HG02938 (cell line): ENCODE measurements at regions not wholly inside any gene's neighbourhood (a gene's known extent, or its start where the extent isn't known, plus 50 kb on each side); places are given as distances from the start of the nearest gene placed in this dataset.

ENCODE experiments used
- ATAC-seq: cut with Tn5 transposase; IDR thresholded peaks from one replicate; pipeline ENCODE4 v1.9.1; 2021; ENCODE audit warnings: mild to moderate bottlenecking, moderate library complexity; ENCODE audit not compliant: unreplicated experiment

DNA sequence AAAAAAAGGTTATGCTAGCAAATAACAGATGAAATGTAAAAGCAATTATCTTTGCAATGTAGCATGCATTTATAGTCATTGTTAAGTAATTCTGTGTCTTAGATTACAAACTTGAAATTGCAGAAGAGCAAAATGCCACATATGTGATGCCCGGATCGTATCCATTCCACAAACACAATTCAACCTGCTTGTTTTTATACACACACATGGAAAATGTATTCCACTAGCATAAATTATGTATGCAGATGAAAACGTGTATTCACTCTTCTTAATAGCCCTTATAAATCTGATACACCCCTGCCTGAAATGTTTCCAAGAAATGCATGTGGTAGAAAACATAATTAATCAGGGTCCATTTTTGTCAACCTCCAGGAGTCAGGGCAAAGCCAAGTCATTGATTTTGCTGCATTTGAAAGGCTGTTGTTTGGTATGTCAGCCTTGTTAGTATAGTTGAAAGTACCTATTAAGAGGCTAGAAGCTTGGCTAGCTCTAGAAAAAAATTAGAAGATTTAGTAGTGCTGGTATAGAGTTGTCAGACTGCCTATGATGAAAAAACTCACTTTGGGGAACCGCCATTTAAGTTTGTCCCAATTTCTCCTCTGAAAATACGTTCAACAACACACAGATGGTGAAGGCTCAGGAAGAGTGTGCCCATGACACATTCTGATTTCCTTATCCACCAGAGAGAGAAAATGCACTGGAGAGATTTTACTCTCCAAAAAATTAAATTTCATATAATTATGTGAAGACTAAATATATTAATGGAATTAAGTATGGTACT lies 69.2 kb upstream of the TMC3 start:
- ATAC-seq: no peak

DNA sequence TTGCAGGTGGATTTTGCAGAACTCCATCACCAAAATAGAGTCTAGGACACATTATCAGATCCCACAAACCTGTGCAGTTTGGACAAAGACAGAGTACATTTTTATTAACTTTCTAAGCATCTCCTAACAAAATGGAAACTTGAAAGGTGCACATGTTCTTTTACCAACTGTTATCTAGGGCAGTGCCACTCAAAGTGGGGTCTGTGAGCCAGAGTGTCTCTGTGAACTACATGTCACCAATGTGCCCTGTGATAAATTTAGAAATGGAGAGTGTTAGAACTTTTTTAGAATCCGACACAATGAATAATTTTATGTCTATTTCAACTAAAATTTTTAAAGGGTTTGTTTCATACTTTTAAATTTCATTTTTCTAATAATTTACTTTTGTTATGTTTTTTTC lies 68.4 kb upstream of the TMC3 start:
- no peak for ATAC-seq

DNA sequence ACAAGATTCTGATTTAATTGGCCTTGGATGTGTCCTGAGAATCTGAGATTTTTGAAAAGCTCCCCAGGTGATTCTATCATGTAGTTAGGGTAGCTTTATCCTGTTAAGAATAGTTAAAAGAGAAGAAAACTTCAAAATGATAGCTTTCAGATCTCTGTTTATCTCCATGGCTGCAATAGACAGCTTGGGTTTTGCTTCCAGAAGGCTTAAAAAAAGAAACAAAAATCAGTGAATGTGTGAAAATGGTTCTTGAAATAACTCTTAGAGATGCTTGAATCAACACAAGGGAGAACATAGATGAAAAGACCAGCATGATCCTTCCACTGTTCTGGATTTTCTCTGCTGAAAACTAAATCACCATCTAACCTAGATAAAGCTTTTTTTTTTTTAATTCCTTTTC lies 60.8 kb upstream of the TMC3 start:
- no peak for ATAC-seq

DNA sequence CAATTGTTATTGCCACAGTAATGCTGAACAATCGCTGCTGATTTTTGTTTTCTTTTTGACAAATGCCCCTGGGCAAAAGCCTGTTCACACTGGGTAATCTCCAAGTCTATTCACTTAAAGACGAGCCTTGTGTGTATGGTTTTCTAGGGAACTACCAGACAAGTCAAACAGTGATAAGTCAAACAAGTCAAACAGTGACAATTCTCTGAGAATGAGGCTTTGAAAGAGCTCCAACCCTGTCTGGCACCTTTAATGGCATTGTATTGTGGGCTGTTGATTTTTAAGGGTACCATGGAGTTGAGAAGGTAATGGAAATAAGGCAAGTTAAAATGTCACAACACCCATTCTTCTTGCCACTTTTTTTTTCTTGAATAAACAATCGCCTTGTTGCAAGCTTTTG lies 59.4 kb upstream of the TMC3 start:
- no peak for ATAC-seq

DNA sequence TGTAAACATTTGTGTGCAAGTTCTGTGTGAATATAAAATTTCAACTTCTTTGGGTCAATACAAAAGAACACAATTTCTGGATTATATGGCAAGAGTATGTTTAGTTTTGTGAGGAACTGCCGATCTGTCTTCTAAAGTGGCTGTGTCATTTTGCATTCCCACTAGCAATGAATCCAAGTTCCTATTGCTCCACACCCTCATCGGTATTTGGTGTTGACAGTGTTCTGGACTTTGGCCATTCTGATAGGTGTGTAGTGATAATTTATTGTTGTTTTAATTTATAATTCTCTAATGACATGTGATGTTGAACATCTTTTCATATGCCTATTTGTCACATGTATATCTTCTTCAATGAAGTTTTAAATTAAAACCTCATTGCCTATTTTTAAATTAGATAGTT lies 58.2 kb upstream of the TMC3 start:
- no peak for ATAC-seq

DNA sequence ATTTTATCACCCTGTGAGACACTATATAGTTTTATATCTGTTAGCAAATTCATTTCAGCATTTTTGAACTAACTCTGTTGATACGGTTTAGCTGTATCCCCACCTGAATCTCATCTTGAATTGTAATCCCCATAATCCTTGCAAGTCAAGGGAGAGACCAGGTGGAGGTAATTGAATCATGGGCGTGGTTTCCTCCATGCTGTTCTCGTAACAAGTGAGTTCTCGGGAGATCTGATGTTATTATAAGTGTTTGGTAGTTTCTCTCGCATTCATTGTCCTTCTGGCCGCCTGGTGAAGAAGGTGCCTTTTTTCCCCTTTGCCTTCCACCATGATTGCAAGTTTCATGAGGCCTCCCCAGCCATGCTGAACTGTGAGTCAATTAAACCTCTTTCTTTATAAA lies 53.2 kb upstream of the TMC3 start:
- no peak for ATAC-seq

DNA sequence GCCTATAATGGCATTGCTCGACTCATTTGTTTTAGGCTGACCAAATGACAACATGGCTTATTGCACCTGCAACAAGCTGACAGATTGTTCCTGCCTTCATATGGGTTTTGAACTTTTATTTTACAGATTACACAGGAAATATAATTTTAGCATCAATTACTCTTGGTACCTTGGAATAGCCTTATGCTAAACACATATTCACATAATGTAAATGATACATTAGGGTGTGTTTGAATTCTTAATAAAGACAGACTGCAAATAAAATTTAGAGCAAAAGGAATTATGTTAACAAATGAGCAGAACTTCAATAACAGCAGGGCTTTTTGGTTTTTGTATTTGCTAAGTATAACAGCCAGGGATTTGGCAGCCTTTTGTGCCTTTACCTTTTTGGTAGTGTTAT lies 51.9 kb upstream of the TMC3 start:
- no peak for ATAC-seq
